Psoas muscle (tissue), 7 donors: ENCODE measurements at regions not wholly inside any gene's neighbourhood (a gene's known extent, or its start where the extent isn't known, plus 50 kb on each side); places are given as distances from the start of the nearest gene placed in this dataset.

Experiments
- ATAC-seq, 4 donors: fragments of 200-7000 bp; cut with Tn5 transposase; one replicate each; pipeline ENCODE4 v1.9.1; 2020; ENCODE audit warnings: moderate library complexity in 3 of 4, mild to moderate bottlenecking in 2 of 4
- DNase-seq, 2 donors: peaks; one replicate each; pipeline ENCODE4 v3.0.0-alpha.2; 2020
- H3K27ac ChIP-seq: fragments of 200-600 bp; one replicate; pipeline ENCODE4 v1.8.0; 2022
- H3K27me3 ChIP-seq, 3 donors: fragments of 200-600 bp in 1 of 3; one replicate each; pipeline versions ENCODE4 v1.6.1 to v1.8.0; 2013 to 2022; ENCODE audit warnings: low read length in 2 of 3, mild to moderate bottlenecking in 2 of 3, moderate library complexity in 1 of 3; ENCODE audit not compliant: insufficient read depth in 3 of 3
- H3K36me3 ChIP-seq, 2 donors: fragments of 200-600 bp in 1 of 2; one replicate each; pipeline versions ENCODE4 v1.6.1 to v1.8.0; 2013 to 2022; ENCODE audit warnings: low read depth in 1 of 2, mild to moderate bottlenecking in 1 of 2, moderate library complexity in 1 of 2; ENCODE audit not compliant: insufficient read depth in 1 of 2
- H3K4me1 ChIP-seq: fragments of 200-600 bp; one replicate; pipeline ENCODE4 v1.8.0; 2022
- H3K4me3 ChIP-seq: fragments of 200-600 bp; one replicate; pipeline ENCODE4 v1.8.0; 2022; ENCODE audit warnings: mild to moderate bottlenecking
- H3K9me3 ChIP-seq: fragments of 200-600 bp; one replicate; pipeline ENCODE4 v1.8.0; 2022
- WGBS, 3 donors: extraction: QIAGEN DNeasy Blood & Tissue Kit; methylation state at CpG; one replicate each; pipeline versions ENCODE4 v1.1.6 to v1.1.7; 2013; 5-methylcytosine and 5-hydroxymethylcytosine counted together
- intact Hi-C, 2 donors: fragments of 100-400 bp; cut with DNase I; formaldehyde crosslinking; loops; one replicate each; pipeline versions ENCODE4 v1.11.0 to v1.14.2; 2022
- TF ChIP-seq, protein P1 (sequence below): fragments of 200-600 bp; IDR thresholded peaks from one replicate; pipeline ENCODE4 v1.8.0; 2022; ENCODE audit warnings: antibody characterized with exemption
- donor health status: healthy with polysubstance abuse.
- donor health status: DM: no; HTN: no; CAD: no; lungs with moderate emphysema.
- donor health status: Bipolar disorder and iron deficiency.
- donor health status: healthy.
- donor health status: DM: yes; HTN: yes; CAD: no.
- donor health status: DM: no; HTN: no; CAD: no.
- donor health status: DM: yes; HTN: yes; CAD: no.

DNA sequence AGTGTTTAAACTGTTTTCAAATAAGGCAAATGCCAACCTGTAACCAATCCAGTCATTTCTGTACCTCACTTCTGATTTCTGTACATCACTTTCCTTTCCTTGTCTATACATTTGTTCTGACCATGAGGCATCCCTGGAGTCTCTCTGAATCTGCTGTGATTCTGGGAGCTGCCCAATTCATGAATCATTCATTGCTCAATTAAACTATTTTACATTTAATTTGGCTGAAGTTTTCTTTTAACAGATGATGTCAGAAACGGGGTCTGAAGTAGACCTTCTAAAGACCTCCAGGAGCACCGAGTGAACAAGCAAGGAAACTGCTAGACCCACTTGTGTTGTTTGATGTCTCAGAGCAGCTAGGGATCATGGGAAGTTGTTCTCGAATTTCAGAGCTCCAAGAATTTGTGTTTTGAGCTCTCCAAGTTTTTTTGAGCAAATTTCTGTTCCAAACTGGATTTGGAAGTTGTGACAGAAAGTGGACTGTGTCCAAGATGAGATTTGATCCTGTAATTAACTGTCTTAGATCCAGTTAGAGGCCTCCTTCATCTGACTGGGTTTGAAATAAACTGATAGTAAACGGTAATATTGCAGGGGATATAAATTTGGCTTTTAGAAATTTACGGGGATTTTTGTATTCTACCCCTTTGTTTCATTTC, 490.8 kb upstream of the ST8SIA4 start:
- no peaks in the 10 kb centered on the region for H3K27me3 ChIP-seq
- ATAC-seq (no peak), DNase-seq (no peak)
- WGBS, 3 donors: 26 to 38% (median 29%) methylated on average over 5 of the region's 5 CpGs
- no peak overlapping the region for H3K27ac ChIP-seq
- TF ChIP-seq, protein P1, sequence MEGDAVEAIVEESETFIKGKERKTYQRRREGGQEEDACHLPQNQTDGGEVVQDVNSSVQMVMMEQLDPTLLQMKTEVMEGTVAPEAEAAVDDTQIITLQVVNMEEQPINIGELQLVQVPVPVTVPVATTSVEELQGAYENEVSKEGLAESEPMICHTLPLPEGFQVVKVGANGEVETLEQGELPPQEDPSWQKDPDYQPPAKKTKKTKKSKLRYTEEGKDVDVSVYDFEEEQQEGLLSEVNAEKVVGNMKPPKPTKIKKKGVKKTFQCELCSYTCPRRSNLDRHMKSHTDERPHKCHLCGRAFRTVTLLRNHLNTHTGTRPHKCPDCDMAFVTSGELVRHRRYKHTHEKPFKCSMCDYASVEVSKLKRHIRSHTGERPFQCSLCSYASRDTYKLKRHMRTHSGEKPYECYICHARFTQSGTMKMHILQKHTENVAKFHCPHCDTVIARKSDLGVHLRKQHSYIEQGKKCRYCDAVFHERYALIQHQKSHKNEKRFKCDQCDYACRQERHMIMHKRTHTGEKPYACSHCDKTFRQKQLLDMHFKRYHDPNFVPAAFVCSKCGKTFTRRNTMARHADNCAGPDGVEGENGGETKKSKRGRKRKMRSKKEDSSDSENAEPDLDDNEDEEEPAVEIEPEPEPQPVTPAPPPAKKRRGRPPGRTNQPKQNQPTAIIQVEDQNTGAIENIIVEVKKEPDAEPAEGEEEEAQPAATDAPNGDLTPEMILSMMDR: no peak
- no peaks in the 10 kb centered on the region for H3K9me3 ChIP-seq
- H3K4me1 ChIP-seq: no peaks in the 10 kb centered on the region
- H3K4me3 ChIP-seq: no peak overlapping the region
- no peaks in the 10 kb centered on the region for H3K36me3 ChIP-seq
- intact Hi-C loops: no loop called here

DNA sequence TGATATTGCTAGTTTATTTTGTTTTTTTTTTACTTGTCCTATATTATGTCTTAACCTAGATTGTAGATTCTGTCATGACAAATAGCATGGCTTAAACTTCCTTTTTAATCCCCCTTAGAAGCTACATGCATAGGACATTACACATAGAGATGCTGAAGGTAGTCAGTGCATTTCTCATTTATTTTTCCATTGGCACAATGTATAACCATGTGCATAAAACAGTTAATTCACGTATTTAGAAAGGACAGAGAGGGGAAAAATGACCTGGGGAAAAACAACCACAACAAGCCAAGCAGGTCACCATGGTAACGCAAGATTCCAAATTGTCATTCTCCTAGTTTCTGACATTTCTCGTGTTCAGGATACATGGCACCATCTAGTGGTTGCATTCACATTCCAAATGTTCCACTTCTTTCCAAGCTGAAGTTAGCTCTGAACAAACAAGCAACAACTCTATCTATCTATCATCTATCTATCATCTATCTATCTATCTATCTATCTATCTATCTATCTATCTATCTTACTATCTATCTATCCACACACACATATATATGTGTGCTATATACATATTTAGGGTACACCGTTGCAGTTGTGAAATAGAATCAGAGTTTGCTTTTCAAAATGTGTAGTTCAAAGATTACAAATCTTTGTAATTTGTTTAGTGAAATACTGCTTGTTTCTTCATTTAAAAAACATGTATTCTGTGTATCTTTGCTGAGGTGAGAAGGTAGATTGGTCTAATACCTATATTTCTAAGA, 487.2 kb upstream of the ST8SIA4 start:
- Histone ChIP-seq H3K4me1 (no peaks in the 10 kb centered on the region), H3K4me3 (no peak overlapping the region), H3K27ac (no peak overlapping the region), H3K9me3 (no peaks in the 10 kb centered on the region), H3K27me3 (no peaks in the 10 kb centered on the region), H3K36me3 (no peaks in the 10 kb centered on the region)
- ATAC-seq (no peak), DNase-seq (no peak)
- 16 to 23% (median 18%) methylated on average over 4 of the region's 4 CpGs for WGBS, 3 donors
- TF ChIP-seq, protein P1: peak; percentile 41
- intact Hi-C loops: no loop called here

DNA sequence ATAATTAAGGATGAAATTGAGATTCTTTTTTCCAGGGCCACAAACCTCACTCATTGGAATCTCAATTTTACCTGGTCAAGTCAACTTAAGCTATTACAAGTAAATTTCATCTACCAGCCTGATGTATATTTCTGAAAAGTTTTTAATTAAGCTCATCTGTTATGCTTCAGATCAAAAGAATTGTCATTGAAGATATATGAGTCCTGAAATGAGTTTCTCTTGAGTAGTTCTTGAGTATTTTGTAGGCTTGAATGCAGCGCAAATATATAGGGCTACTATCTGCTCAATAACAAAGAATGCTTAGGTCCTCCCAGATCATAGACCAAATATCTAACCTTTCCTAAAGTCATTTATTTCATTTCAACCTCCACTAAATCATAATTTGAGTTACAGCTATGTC, 482.2 kb upstream of the ST8SIA4 start:
- TF ChIP-seq, protein P1: no peak
- no peaks in the 10 kb centered on the region for H3K9me3 ChIP-seq
- 97 to 100% (median 100%) methylated on average over 1 of the region's 1 CpG for WGBS, 3 donors
- H3K4me3 ChIP-seq: no peak overlapping the region
- H3K27me3 ChIP-seq: no peaks in the 10 kb centered on the region
- H3K27ac ChIP-seq: no peak overlapping the region
- DNase-seq: no peak
- no peaks in the 10 kb centered on the region for H3K36me3 ChIP-seq
- no peaks in the 10 kb centered on the region for H3K4me1 ChIP-seq
- ATAC-seq: no peak
- intact Hi-C loops: no loop called here

DNA sequence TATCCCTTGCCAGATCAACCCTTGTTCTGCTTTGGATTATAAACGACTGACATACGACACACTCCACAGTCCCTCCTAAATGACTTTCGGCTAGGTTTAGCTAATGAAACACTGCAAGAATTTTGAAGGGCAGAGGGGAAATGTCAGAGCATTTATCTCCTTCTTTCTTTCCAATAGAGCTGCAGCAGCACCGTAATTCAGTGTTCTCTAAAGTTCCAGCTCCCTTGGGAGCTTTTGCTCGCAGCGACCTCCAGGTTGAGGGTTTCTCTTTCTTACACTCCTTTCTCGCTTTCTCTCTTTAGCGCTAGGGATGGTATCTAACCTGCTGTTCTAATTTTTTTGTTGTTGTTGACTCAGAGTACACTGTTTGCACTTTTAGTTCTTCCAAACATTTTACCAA, 467.1 kb upstream of the ST8SIA4 start:
- Histone ChIP-seq H3K4me3 (no peak overlapping the region), H3K9me3 (no peaks in the 10 kb centered on the region), H3K4me1 (no peaks in the 10 kb centered on the region), H3K36me3 (no peaks in the 10 kb centered on the region), H3K27me3 (no peaks in the 10 kb centered on the region), H3K27ac (no peak overlapping the region)
- DNase-seq (no peak), ATAC-seq (no peak)
- intact Hi-C loops: no loop called here
- 17 to 19% (median 17%) methylated on average over 8 of the region's 8 CpGs for WGBS, 3 donors
- TF ChIP-seq, protein P1: no peak
